ENCODE measurements at regions not wholly inside any gene's neighbourhood (a gene's known extent, or its start where the extent isn't known, plus 50 kb on each side); places are given as distances from the start of the nearest gene placed in this dataset.

DNA sequence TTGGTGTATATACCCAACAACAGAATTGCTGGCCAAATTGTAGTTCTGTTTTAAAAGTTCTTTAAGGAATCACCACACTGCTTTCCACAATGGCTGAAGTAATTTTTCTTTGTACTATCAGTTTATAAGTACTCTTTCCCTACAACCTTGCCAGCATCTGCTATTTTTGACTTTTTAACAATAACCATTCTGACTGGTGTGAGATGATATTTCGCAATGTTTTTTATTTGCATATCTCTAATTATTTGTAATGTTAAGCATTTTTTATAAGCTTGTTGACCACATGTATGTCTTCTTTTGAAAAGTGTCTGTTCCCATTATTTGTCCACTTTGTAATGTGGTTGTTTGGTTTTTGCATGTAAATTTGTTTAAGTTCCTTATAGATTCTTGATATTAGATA lies 509.9 kb upstream of the POU3F4 start:
- intact Hi-C loops (cut with micrococcal nuclease): no loop called here
- H3K4me3 Mint-ChIP-seq: no peak overlapping the region
- ATAC-seq (ENCODE audit: low read depth) (no peak), DNase-seq (no peak)
- POLR2A ChIA-PET: no interaction called here
- H3K4me1 Mint-ChIP-seq: no peaks in the 10 kb centered on the region
- no peaks in the 10 kb centered on the region for H3K27me3 Mint-ChIP-seq
- no peaks in the 10 kb centered on the region for H3K36me3 Mint-ChIP-seq (ENCODE audit: low read depth)
- TF ChIP-seq CTCF (IDR thresholded peaks at IDR 0.05): no peak
- no peaks in the 10 kb centered on the region for H3K9me3 Mint-ChIP-seq
- CTCF ChIA-PET: no interaction called here
- H3K27ac Mint-ChIP-seq: no peak overlapping the region

- Mint-ChIP-seq H3K4me3 (no peak overlapping the region), H3K27me3 (no peaks in the 10 kb centered on the region), H3K9me3 (no peaks in the 10 kb centered on the region), H3K4me1 (no peaks in the 10 kb centered on the region), H3K36me3 (ENCODE audit: low read depth) (no peaks in the 10 kb centered on the region), H3K27ac (no peak overlapping the region)
- DNase-seq: no peak
- intact Hi-C loops (cut with micrococcal nuclease): no loop called here
- POLR2A ChIA-PET: no interaction called here
- no peak for TF ChIP-seq CTCF (IDR thresholded peaks at IDR 0.05)
- CTCF ChIA-PET: no interaction called here
- ATAC-seq (ENCODE audit: low read depth): no peak
Observed at GRCh38 chrX:83004012-83004411, 504.1 kb upstream of the POU3F4 start.

DNA sequence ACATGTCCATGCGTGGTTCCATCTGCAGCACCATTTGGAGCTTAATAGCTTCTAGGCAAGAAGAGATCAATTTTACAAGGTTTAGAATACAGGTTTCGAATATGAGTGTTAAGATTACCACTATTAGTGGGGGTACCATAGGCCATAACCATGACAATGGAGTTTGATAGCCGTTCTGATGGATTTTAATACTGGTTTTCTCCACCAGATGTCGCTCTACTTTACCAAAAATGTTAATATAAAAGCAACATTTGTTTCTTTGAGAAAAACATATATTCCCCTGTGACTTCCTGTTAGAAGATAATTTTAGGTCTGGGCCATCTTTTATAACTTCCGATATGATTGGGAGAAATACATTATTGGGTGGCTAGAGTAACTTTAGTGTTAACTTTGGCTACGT lies 499.7 kb upstream of the POU3F4 start:
- H3K36me3 Mint-ChIP-seq (ENCODE audit: low read depth): no peaks in the 10 kb centered on the region
- ChIA-PET POLR2A (no interaction called here), CTCF (interaction anchor here (1.2 kb wide), 1 partner anchor 14 kb away, joined by 3 read pairs; no protein-coding TSS in a partner anchor)
- ATAC-seq (ENCODE audit: low read depth) (no peak), DNase-seq (no peak)
- H3K9me3 Mint-ChIP-seq: no peaks in the 10 kb centered on the region
- H3K27me3 Mint-ChIP-seq: no peaks in the 10 kb centered on the region
- H3K27ac Mint-ChIP-seq: no peak overlapping the region
- H3K4me3 Mint-ChIP-seq: no peak overlapping the region
- intact Hi-C loops (cut with micrococcal nuclease): no loop called here
- TF ChIP-seq CTCF (IDR thresholded peaks at IDR 0.05): no peak
- H3K4me1 Mint-ChIP-seq: no peaks in the 10 kb centered on the region

GRCh38 chrX:83019258-83019657 lies 488.8 kb upstream of the POU3F4 start:
- no peaks in the 10 kb centered on the region for H3K4me1 Mint-ChIP-seq
- no peak overlapping the region for H3K27ac Mint-ChIP-seq
- ATAC-seq (ENCODE audit: low read depth) (no peak), DNase-seq (no peak)
- ChIA-PET POLR2A (no interaction called here), CTCF (no interaction called here)
- no peak overlapping the region for H3K4me3 Mint-ChIP-seq
- H3K27me3 Mint-ChIP-seq: no peaks in the 10 kb centered on the region
- intact Hi-C loops (cut with micrococcal nuclease): no loop called here
- H3K36me3 Mint-ChIP-seq (ENCODE audit: low read depth): no peaks in the 10 kb centered on the region
- no peaks in the 10 kb centered on the region for H3K9me3 Mint-ChIP-seq
- TF ChIP-seq CTCF (IDR thresholded peaks at IDR 0.05): no peak

DNA sequence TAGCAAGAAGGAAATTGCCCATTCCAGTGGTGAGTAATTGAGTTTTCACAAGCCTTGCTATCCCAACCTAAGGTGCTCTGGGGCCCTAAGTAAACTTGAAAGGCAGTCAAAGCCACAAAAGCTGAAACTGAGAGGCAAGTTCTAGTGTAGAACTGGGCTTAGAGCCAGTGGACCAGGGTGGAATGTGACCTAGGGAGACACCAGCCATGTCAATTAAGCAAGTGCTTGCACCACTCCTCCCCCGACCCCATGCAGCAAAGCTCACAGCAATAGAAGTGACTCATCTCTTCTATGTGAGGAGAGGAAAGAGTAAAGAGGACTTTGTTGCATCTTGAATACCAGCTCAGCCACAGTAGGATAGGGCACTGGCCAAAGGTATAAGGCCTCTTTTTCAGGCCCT lies 486.1 kb upstream of the POU3F4 start:
- ChIA-PET CTCF (interaction anchor here (1.3 kb wide), 1 partner anchor 13 kb away, joined by 3 read pairs; no protein-coding TSS in a partner anchor), POLR2A (no interaction called here)
- Mint-ChIP-seq H3K9me3 (peaks cover 2% of the 10 kb centered on the region), H3K4me3 (no peak overlapping the region), H3K27ac (no peak overlapping the region), H3K4me1 (no peaks in the 10 kb centered on the region), H3K36me3 (ENCODE audit: low read depth) (no peaks in the 10 kb centered on the region), H3K27me3 (no peaks in the 10 kb centered on the region)
- no peak for DNase-seq
- intact Hi-C loops (cut with micrococcal nuclease): no loop called here
- ATAC-seq (ENCODE audit: low read depth): no peak
- no peak for TF ChIP-seq CTCF (IDR thresholded peaks at IDR 0.05)

All from activated B cell treated with CpG ODN at 0.5 μM for 24 hours (primary cell).